GM18519 (cell line): ENCODE measurements at regions not wholly inside any gene's neighbourhood (a gene's known extent, or its start where the extent isn't known, plus 50 kb on each side); places are given as distances from the start of the nearest gene placed in this dataset.
"Not testable (repeated sequence)": the region's sequence is repeated elsewhere in the genome, so short reads cannot be mapped to it uniquely, and the experiment has no call there.

ENCODE experiments used
- ATAC-seq: cut with Tn5 transposase; IDR thresholded peaks from one replicate; pipeline ENCODE4 v1.9.1; 2021; ENCODE audit warnings: mild to moderate bottlenecking, moderate library complexity; ENCODE audit not compliant: unreplicated experiment, low FRiP score

DNA sequence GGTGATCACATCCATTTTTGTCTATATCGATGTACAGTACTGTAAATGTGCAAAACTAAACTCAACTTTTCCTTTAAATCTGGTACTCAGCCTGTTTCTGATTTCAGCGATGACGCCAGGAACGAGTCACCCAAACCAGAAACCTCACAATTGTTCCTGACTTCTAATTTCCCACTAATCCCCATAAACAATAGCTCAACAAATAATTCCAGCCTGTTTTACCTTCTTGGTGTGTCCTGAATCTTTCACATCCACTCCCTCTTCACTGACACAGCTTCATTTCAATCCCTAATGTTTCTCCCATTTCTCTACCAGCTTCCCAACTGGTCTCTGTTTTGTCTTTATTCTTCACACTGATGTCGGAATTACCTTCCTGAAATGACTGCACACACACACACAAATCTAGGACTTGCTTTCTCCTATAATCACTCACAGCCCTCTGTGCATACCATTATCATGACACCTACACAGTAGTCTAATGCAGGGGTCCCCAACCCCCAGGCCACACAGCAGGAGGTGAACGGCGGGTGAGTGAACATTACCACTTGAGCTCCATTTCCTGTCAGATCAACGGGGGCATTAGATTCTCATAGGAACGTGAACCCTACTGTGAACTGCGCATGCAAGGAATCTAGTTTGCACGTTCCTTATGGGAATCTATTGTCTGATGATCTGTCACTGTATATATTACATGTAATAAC is 97.8 kb upstream of the SLC30A5 start:
- ATAC-seq: no peak

- no peak for ATAC-seq
Measured at GRCh38 chr5:68999181-68999580, 94.6 kb upstream of the SLC30A5 start.

DNA sequence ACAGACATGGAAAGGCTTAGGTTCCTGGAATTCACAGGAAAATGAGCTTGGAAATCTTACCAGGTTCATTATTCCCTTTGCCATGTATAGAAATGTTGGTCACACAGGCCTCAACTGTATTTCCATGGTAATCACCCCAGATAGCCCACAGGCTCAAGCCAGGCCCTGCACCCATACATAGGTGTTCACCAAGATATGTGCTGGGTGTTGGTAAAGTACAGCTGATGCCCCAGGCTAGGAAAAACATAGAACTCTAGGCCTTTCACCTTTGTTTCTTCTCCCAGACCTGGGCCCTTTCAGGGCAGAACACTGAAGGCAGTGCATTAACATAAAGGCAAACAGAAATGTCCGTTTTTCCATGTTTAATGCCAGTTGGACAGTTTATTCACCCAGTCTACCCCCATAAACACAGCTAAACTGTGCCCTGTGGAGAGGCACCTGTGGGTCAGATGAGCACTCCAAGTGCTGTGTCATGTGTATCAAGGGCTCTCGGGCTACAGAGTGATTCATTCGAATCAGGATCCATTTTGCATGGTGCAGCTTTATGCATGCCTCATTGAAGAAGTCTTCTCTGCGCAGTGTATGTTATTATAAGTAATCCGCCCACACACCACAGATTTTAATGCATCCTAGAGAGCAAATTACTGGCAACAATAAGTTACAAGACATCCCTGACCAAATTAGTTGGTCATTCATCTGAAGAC is 93.4 kb upstream of the SLC30A5 start:
- ATAC-seq: no peak

- no peak for ATAC-seq
Measured at GRCh38 chr5:69000949-69001348, 92.9 kb upstream of the SLC30A5 start.

GRCh38 chr5:69001627-69002026 is 92.2 kb upstream of the SLC30A5 start:
- ATAC-seq: no peak

- ATAC-seq: no peak
Measured at GRCh38 chr5:69004127-69004526, 89.7 kb upstream of the SLC30A5 start.

DNA sequence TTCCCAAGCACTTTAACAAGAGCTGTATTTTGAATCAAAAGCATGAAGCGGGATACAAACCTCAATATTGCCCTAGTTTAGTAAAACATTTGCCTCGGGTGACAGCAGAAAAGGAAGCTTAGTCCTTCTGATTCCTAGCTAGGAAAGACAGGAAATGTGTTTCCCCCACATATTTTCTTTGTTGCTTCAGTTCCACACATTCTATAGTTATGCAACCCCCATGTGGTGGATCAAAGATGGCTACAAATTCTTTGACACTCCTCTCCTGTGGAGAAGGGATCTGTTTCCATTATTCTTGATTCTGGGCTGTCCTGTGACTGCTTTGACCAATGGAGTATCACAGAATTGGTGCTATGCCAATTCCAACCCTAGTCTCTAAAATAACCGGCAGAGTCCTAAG is 89.1 kb upstream of the SLC30A5 start:
- no peak for ATAC-seq

- no peak for ATAC-seq
Measured at GRCh38 chr5:69006030-69006429, 87.8 kb upstream of the SLC30A5 start.

- no peak for ATAC-seq
Measured at GRCh38 chr5:69007163-69007562, 86.7 kb upstream of the SLC30A5 start.

- peak; percentile 61 for ATAC-seq
Measured at GRCh38 chr5:69007726-69008368, 86.0 kb upstream of the SLC30A5 start.

DNA sequence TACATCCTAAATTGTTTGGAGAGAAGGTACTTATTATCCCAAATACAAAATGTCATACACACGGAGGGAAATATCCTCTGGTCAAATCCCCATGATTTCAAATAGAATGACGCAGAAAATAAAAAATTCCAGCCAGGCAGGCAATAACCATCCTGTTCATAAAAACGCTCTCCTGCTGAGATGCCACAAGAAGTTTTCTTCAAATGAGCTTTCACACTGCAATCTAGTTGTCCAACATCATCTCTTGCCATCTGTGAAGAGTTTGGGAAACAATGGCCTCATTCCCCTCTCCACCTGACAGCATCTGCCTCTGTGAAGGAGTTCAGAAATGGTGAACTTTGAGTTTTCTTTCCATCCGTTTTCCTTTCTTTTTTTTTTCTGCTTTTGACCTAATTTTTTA is 83.3 kb upstream of the SLC30A5 start:
- no peak for ATAC-seq

DNA sequence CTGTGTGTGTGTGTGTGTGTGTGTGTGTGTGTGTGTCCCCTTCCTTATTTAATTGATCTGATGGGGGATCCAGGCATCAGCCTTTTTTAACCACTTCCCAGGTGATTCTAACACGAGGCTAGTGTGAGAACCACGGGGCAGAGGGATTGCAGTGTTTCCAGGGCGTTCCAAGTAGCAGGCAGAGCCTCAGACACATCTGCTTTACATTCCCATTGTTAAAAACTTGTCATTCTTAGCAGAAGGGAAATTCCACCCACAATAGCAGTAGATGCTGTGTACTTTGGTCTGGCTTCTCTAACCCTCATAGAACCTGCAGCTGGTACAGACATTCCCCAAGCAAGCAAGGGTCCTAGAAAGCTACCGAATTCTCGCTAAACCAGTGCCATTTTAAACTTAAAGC is 81.9 kb upstream of the SLC30A5 start:
- no peak for ATAC-seq

DNA sequence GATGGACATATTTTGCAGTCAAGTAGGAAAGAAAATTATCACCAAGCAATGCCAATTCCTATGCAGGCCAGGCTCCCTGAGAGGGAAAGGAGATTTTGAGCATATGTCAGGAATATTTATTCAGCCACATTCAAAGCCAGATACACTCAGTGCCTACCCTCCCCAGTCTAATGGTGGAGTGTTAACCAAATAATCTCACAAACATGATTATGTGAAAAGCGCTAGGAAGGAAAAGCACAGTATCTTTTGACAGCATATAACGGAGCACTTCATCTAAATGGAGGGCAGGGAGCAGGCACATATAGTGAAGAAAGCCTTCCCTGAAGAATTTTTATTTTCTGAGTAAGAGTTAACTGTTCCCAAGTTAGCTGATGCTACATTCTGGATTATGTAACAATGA is 80.3 kb upstream of the SLC30A5 start:
- ATAC-seq: no peak

DNA sequence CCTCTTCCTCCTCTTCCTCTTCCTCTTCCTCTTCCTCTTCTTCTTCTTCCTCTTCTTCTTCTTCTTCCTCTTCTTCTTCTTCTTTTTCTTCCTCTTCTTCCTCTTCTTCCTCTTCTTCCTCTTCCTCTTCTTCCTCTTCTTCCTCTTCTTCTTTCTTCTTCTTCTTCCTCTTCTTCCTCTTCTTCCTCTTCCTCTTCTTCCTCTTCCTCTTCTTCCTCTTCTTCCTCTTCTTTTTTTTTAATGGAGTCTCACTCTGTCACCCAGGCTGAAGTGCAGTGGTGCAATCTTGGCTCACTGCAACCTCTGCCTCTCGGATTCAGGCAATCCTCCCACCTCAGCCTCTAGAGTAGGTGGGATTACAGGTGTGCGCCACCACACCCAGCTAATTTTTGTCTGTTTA is 79.8 kb upstream of the SLC30A5 start:
- not testable (repeated sequence) for ATAC-seq

DNA sequence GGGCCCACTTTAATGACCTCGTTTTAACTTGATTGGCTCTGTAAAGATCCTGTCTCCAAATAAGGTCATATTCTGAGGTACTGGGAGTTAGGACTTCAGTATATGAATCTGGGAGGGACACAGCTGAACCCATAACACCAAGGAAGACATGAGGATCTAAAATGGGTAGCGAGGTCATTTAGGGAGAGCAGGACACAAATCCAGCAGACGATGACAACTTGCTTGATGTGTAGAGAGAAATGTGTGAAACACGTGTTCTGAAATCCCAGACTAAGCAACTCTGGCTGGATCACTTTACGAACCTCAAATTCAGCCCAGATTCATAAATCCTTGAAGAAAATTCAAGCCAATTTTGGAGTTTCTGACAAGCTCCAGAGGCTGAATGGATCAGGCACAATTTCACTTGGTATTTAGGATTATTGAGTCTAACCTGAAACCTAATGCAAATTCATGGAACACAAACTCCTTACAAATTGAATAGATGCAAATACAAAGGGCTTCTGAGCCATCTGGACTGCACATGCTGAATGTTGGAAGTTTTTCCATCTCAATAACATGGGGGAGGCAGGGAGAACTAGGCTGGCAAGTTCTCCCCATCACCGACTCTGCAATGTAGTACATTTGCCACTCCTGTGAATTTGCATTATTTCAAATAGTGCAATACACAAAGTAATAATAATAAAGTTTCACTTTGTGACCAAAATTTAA is 74.0 kb upstream of the SLC30A5 start:
- ATAC-seq: no peak

GRCh38 chr5:69024241-69024651 is 69.6 kb upstream of the SLC30A5 start:
- no peak for ATAC-seq

- ATAC-seq: no peak
Measured at GRCh38 chr5:69029292-69029691, 64.5 kb upstream of the SLC30A5 start.

DNA sequence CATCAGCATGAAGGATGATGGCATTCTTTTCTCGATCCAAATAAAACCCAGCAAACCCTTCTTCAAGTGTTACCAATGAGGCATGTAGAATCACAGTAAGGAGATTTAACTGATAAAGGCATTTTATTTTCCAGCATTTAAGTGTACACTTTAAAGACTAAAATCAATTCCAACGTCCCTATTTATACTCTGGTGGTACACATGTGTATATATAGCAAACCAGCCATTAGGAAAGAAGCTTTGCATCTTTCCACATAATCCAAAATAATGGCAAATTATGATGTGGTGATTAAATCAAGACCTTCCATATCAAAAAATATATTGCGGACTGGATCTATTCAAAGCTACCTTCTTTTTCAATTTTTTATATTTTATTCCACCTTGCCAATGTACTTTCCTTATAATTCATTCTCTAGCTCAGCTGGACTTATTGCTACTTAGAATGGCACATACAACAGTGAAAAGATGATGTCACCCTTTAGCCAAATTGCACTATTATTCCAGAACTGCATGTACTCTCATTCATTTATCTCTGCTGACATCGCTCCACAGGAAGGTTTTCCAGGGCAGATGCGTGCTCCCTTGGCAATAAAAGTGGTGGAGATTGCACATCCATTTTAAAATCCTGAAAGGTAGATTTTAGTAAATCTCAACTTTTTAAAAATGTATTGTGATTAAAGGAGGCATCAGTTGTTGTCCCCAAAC is 63.3 kb upstream of the SLC30A5 start:
- ATAC-seq: no peak

DNA sequence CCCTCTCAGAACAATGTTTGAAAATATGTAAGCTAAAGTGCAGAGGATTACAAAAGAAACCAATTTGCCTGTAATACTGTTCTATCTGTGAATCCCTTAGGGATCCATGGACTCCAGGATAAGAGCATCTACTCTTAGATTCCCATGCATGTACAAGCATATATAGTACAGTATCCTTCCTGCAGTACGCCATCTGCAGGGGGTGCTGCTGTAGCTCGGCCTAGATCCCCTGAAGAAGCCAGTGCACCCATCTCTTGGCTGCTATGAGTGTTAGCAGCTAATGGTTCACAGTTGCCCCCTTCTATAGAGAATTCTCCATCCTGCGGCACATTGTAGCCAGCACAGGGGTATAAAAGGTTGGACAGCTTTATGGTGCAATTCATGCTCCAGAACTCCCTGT is 61.8 kb upstream of the SLC30A5 start:
- ATAC-seq: no peak

- ATAC-seq: no peak
Measured at GRCh38 chr5:69033690-69034089, 60.1 kb upstream of the SLC30A5 start.

DNA sequence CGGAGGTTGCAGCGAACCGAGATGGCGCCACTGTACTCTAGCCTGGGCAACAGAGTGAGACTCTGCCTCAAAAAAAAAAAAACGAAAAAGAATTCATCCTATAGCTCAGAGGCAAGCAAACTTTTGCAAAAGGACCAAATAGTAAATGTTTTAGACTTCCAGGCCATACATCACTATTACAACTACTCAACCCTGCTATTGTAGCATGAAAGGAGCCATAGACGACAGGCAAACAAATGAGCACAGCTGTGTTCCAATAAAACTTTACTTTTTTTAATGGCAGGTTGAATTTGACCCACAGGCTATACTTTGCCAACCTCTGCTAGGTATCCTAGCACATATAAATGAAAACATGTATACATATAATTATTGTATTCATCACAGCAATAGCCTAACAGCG is 58.9 kb upstream of the SLC30A5 start:
- no peak for ATAC-seq
